Prostate gland (tissue), 2 donors: ENCODE measurements at regions not wholly inside any gene's neighbourhood (a gene's known extent, or its start where the extent isn't known, plus 50 kb on each side); places are given as distances from the start of the nearest gene placed in this dataset.

ENCODE experiments used
- CTCF ChIP-seq, 4 experiments: fragments of 200-600 bp in 2 of 4; fragments of 450-650 bp in 2 of 4; sonication (generic) in 2 of 4; IDR thresholded peaks; 1 replicate in 3 of 4; 2 replicates in 1 of 4; pipeline ENCODE4 v1.5.1; 2016 to 2019; ENCODE audit warnings: antibody characterized with exemption in 4 of 4, mild to moderate bottlenecking in 2 of 4, moderate library complexity in 2 of 4
- POLR2A ChIP-seq: fragments of 450-650 bp; IDR thresholded peaks from one replicate; pipeline ENCODE4 v1.6.1; 2016; ENCODE audit warnings: antibody characterized with exemption, mild to moderate bottlenecking
- POLR2AphosphoS5 ChIP-seq: sonication (generic); formaldehyde crosslinking; IDR thresholded peaks from one replicate; pipeline ENCODE4 v1.6.1; 2017; ENCODE audit warnings: antibody characterized with exemption

GRCh38 chr20:59530782-59531181 lies 73.6 kb upstream of the PHACTR3 start:
- TF ChIP-seq CTCF (IDR thresholded peaks at IDR 0.05): no peak
- no peak for TF ChIP-seq POLR2A
- TF ChIP-seq POLR2AphosphoS5: no peak
